Vagina (tissue), 2 donors: ENCODE measurements at regions not wholly inside any gene's neighbourhood (a gene's known extent, or its start where the extent isn't known, plus 50 kb on each side); places are given as distances from the start of the nearest gene placed in this dataset.

Source experiments
- POLR2A ChIP-seq, 2 donors: fragments of 450-650 bp; IDR thresholded peaks; one replicate each; pipeline ENCODE4 v1.6.1; 2017; ENCODE audit warnings: antibody characterized with exemption in 2 of 2, mild to moderate bottlenecking in 2 of 2, moderate library complexity in 2 of 2
- TF ChIP-seq, protein P1 (sequence below), 3 experiments: fragments of 450-650 bp in 2 of 3; fragments of 200-600 bp in 1 of 3; sonication (generic) in 1 of 3; IDR thresholded peaks; one replicate each; pipeline ENCODE4 v1.5.1; 2017 to 2019; ENCODE audit warnings: antibody characterized with exemption in 3 of 3, mild to moderate bottlenecking in 2 of 3, moderate library complexity in 2 of 3

DNA sequence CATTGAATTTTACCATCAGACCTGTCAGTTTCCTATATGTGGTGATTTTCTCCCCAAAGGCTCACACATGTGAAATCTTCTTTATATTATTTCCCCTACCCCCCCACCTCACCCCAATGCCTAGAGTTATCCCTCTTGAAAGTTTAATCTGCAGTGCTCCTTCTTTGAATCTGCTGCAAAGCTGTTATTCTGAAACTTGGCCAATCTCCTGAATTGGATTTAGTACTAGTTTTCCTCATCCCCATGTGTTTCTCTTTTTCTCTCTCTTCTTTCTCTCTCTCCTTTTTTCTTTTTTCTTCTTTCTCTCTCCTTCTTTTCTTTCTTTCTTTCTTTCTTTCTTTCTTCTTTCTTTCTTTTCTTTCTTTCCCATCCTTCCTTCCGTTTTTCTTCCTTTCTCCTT lies 886.2 kb downstream of the TYW1 start:
- TF ChIP-seq, protein P1, sequence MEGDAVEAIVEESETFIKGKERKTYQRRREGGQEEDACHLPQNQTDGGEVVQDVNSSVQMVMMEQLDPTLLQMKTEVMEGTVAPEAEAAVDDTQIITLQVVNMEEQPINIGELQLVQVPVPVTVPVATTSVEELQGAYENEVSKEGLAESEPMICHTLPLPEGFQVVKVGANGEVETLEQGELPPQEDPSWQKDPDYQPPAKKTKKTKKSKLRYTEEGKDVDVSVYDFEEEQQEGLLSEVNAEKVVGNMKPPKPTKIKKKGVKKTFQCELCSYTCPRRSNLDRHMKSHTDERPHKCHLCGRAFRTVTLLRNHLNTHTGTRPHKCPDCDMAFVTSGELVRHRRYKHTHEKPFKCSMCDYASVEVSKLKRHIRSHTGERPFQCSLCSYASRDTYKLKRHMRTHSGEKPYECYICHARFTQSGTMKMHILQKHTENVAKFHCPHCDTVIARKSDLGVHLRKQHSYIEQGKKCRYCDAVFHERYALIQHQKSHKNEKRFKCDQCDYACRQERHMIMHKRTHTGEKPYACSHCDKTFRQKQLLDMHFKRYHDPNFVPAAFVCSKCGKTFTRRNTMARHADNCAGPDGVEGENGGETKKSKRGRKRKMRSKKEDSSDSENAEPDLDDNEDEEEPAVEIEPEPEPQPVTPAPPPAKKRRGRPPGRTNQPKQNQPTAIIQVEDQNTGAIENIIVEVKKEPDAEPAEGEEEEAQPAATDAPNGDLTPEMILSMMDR (IDR thresholded peaks at IDR 0.05): no peak
- no peak for TF ChIP-seq POLR2A (IDR thresholded peaks at IDR 0.05)
